NCI-H146 (cell line): ENCODE measurements at regions not wholly inside any gene's neighbourhood (a gene's known extent, or its start where the extent isn't known, plus 50 kb on each side); places are given as distances from the start of the nearest gene placed in this dataset.
"Not testable (repeated sequence)": the region's sequence is repeated elsewhere in the genome, so short reads cannot be mapped to it uniquely, and the experiment has no call there.

Experiments used
- DNase-seq: peaks from one replicate; lab custom pipeline; 2025; lab: John Stamatoyannopoulos, UW

GRCh38 chr1:47491341-47491753, 53.5 kb downstream of the FOXD2 start:
- DNase-seq, result no peak

GRCh38 chr1:47495176-47495713, 57.4 kb downstream of the FOXD2 start:
- no peak for DNase-seq

- no peak for DNase-seq
These were observed 60.7 kb downstream of the FOXD2 start for GRCh38 chr1:47498551-47498950.

GRCh38 chr1:47501069-47501468, 63.2 kb downstream of the FOXD2 start:
- no peak for DNase-seq

- DNase-seq, result no peak
These were observed 65.0 kb downstream of the FOXD2 start for GRCh38 chr1:47502746-47503370.

GRCh38 chr1:47504840-47505239, 67.0 kb downstream of the FOXD2 start:
- DNase-seq, result not testable (repeated sequence)

GRCh38 chr1:47505267-47505666, 67.4 kb downstream of the FOXD2 start:
- no peak for DNase-seq

GRCh38 chr1:47506053-47506452, 68.2 kb downstream of the FOXD2 start:
- no peak for DNase-seq

- DNase-seq, result no peak
These were observed 69.3 kb downstream of the FOXD2 start for GRCh38 chr1:47507144-47507543.

- peak; percentile 7 for DNase-seq
These were observed 70.2 kb downstream of the FOXD2 start for GRCh38 chr1:47507881-47508701.

- no peak for DNase-seq
These were observed 71.0 kb downstream of the FOXD2 start for GRCh38 chr1:47508702-47509431.

GRCh38 chr1:47510282-47510811, 72.5 kb downstream of the FOXD2 start:
- DNase-seq, result no peak

GRCh38 chr1:47511825-47512224, 74.0 kb downstream of the FOXD2 start:
- no peak for DNase-seq

GRCh38 chr1:47513393-47513792, 75.5 kb downstream of the FOXD2 start:
- DNase-seq, result no peak

GRCh38 chr1:47514229-47514628, 76.4 kb downstream of the FOXD2 start:
- DNase-seq, result no peak

GRCh38 chr1:47515164-47515789, 77.4 kb downstream of the FOXD2 start:
- no peak for DNase-seq

- DNase-seq, result no peak
These were observed 80.1 kb downstream of the FOXD2 start for GRCh38 chr1:47517946-47518345.

GRCh38 chr1:47519491-47519890, 81.6 kb downstream of the FOXD2 start:
- DNase-seq, result no peak

GRCh38 chr1:47519971-47520370, 82.1 kb downstream of the FOXD2 start:
- DNase-seq, result no peak

GRCh38 chr1:47521034-47521881, 83.4 kb downstream of the FOXD2 start:
- DNase-seq, result no peak
